Stimulated activated CD4-positive, alpha-beta T cell treated with anti-CD3 and anti-CD28 coated beads, Interleukin-12 subunit alpha, Interleukin-12 subunit beta, amount 100 ng/mL, for 48 hours (primary cell): ENCODE measurements at regions not wholly inside any gene's neighbourhood (a gene's known extent, or its start where the extent isn't known, plus 50 kb on each side); places are given as distances from the start of the nearest gene placed in this dataset.

Source experiments
- DNase-seq, 3 donors: peaks; one replicate each; pipeline ENCODE4 v3.0.0-alpha.2; 2020; ENCODE audit warnings: low read depth in 2 of 3, low spot score in 1 of 3

GRCh38 chr9:88812938-88813637, 178.2 kb upstream of the S1PR3 start:
- no peak for DNase-seq

- no peak for DNase-seq
Measured at GRCh38 chr9:88813638-88814209, 177.5 kb upstream of the S1PR3 start.

- no peak for DNase-seq
Measured at GRCh38 chr9:88814577-88814976, 176.7 kb upstream of the S1PR3 start.

GRCh38 chr9:88816141-88816540, 175.1 kb upstream of the S1PR3 start:
- no peak for DNase-seq

GRCh38 chr9:88816591-88816990, 174.7 kb upstream of the S1PR3 start:
- no peak for DNase-seq

GRCh38 chr9:88817628-88818027, 173.6 kb upstream of the S1PR3 start:
- no peak for DNase-seq

- no peak for DNase-seq
Measured at GRCh38 chr9:88818495-88819201, 172.6 kb upstream of the S1PR3 start.

GRCh38 chr9:88819476-88819875, 171.8 kb upstream of the S1PR3 start:
- DNase-seq, result no peak

GRCh38 chr9:88820055-88820454, 171.2 kb upstream of the S1PR3 start:
- DNase-seq, result no peak

GRCh38 chr9:88821033-88821745, 170.1 kb upstream of the S1PR3 start:
- no peak for DNase-seq

- no peak for DNase-seq
Measured at GRCh38 chr9:88821746-88822106, 169.5 kb upstream of the S1PR3 start.

- DNase-seq, result no peak
Measured at GRCh38 chr9:88824711-88825110, 166.6 kb upstream of the S1PR3 start.

- DNase-seq, result no peak
Measured at GRCh38 chr9:88826181-88826580, 165.1 kb upstream of the S1PR3 start.

GRCh38 chr9:88826771-88827181, 164.5 kb upstream of the S1PR3 start:
- no peak for DNase-seq

GRCh38 chr9:88828018-88828417, 163.2 kb upstream of the S1PR3 start:
- DNase-seq, result no peak

- no peak for DNase-seq
Measured at GRCh38 chr9:88828492-88828974, 162.7 kb upstream of the S1PR3 start.

- DNase-seq, result peak in 2 of 3 donors; percentile 13 to 14
Measured at GRCh38 chr9:88829276-88829675, 162.0 kb upstream of the S1PR3 start.

- no peak for DNase-seq
Measured at GRCh38 chr9:88831713-88832407, 159.4 kb upstream of the S1PR3 start.

- no peak for DNase-seq
Measured at GRCh38 chr9:88833946-88834345, 157.3 kb upstream of the S1PR3 start.

- peak in 1 of 3 donors; percentile 1 for DNase-seq
Measured at GRCh38 chr9:88835038-88835466, 156.2 kb upstream of the S1PR3 start.

GRCh38 chr9:88835772-88836171, 155.5 kb upstream of the S1PR3 start:
- DNase-seq, result no peak
